GM20000 (cell line): ENCODE measurements at regions not wholly inside any gene's neighbourhood (a gene's known extent, or its start where the extent isn't known, plus 50 kb on each side); places are given as distances from the start of the nearest gene placed in this dataset.

Experiments used
- DNase-seq: peaks from one replicate; pipeline ENCODE4 v3.0.0; 2012; ENCODE audit warnings: low spot score
- TF ChIP-seq, protein P1 (sequence below): IDR thresholded peaks from 2 replicates; pipeline ENCODE4 v1.5.1; 2012; ENCODE audit warnings: mild to moderate bottlenecking, control low read depth; ENCODE audit errors: extremely low read depth, missing control alignments

DNA sequence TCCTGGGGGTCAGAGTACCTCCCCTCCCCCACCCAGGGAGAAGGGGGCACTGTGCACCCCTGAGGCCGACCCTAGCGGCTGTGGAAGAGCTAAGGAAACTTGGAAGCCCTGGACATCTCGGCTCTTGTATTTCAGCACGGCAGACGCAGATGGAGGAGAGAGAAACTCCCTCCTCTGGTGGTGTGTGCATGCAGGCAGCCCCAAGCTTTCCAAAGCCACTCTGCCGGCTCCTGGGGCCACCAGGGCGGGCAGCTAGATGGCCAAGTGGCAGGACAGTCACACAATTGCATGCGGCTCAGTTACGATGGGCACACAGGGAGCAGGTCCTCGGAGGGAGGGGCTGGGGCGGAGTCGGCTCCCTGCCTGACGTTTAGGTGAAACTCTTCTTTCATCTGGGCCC is 195.5 kb downstream of the RBFOX3 start:
- TF ChIP-seq, protein P1, sequence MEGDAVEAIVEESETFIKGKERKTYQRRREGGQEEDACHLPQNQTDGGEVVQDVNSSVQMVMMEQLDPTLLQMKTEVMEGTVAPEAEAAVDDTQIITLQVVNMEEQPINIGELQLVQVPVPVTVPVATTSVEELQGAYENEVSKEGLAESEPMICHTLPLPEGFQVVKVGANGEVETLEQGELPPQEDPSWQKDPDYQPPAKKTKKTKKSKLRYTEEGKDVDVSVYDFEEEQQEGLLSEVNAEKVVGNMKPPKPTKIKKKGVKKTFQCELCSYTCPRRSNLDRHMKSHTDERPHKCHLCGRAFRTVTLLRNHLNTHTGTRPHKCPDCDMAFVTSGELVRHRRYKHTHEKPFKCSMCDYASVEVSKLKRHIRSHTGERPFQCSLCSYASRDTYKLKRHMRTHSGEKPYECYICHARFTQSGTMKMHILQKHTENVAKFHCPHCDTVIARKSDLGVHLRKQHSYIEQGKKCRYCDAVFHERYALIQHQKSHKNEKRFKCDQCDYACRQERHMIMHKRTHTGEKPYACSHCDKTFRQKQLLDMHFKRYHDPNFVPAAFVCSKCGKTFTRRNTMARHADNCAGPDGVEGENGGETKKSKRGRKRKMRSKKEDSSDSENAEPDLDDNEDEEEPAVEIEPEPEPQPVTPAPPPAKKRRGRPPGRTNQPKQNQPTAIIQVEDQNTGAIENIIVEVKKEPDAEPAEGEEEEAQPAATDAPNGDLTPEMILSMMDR: no peak
- DNase-seq: no peak

DNA sequence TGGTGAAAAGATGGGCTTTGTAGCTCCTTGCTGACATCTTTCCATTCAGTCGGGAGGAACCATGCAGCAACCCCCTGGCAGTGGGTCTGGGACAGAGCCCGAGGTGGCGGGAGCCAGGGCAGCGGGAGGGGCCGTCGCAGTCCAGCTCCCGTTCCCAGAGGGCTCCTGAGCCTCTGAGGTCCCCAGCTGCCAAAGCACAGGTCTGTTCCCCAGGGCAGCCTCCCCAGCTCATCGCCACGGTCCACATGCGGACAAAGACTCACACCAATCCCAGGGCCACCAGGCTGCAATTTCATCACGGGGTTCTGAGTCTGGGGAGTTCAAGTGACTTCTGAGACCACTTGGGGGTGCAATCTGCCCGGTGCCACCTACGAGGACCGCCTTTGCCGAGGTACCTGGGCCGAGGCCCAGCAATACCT is 196.0 kb downstream of the RBFOX3 start:
- TF ChIP-seq, protein P1: no peak
- no peak for DNase-seq

DNA sequence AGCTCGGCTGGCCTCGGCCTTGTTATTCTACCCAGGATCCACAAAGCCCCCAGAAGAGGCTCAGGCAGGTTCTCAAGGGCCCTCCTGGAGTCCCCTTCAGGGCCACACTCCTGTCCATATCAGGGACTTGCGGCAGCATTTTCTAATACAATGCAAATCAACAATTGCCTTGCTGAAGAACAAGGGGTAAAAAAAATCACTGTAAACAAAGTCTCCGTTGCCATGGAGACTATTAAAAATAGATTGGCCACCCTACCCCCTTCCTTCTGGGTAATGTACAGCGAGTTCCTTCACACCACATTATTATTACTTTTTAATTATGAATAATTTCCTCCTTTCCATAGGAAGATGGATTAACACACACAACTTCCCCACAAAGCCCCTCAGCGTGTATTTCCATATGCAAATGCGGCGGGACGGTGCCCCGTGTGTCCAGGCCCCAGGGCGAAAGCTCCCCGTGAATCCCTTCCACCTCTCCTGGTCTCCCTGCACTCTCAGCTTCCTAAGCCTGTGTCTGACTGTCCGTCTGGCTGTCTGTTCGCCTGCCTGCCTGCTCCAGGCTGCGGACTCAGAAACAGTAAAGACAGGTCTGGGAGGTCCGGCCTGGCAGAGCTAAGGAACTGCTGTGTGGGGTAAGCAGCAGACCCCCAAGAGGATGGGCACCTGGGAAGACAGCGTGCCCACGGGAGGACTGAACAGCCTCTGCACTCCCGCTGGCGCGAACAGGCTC is 196.6 kb downstream of the RBFOX3 start:
- no peak for DNase-seq
- TF ChIP-seq, protein P1: no peak

DNA sequence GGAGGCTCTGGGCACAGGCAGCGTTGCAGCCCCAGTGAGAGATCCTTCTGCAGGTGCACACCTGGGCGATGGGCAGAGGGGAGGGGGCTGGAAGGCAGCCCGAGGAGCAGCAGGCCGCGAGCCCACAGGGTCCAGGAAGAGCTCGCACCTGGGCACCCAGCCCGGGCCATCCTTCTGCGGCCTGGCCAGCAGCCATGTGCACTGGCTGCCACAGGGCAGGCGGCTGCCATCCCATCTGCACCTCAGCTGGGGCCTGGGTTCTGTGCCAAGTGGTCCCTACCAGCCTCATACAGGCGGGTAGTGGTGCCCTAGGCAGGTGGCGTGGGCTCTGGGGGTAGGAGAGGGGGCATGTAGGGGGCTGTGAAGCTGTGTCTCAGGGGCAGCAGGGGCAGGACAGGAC is 197.2 kb downstream of the RBFOX3 start:
- TF ChIP-seq, protein P1: no peak
- DNase-seq: no peak

DNA sequence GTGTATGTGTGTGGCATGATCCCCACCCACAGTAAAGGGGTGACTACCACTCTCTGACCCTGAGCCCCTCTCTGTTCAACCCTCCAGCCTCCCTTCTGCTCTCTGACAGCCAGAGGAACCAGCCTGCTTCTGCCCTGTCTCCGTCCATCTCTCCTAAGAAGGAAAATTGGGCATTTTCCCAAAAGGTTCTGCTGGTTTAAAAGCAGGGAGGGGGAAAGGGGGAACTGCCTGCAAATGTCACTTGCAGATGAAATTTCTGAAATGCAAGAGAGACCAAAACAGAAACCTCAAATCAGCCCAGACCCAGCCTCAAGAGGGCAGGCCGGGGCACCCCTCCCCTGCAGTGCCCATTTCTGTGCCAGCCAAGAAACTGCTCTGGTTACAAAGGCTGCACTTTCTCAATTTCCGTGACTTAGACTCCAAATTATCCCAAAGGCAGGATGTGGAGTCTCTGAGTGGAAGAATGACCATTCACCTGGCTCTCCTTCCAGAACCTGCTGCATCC is 197.9 kb downstream of the RBFOX3 start:
- TF ChIP-seq, protein P1: no peak
- DNase-seq: no peak

DNA sequence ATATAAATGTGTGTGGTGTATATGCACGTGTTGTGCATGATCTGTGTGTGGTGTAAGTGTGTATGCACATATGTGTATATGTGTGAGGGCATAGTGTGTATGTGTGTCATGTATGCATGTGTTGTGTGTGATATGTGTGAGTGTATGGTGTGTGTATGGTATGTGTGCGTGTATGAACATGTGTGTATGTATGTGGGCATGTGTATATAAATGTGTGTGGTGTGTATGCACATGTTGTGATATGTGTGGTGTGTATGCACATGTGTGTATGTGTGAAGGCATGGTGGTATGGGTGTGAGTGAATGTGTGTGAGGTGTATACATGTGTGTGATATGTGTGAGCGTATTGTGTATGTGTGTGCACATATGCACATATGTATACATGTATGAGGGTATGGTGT is 198.7 kb downstream of the RBFOX3 start:
- TF ChIP-seq, protein P1: no peak
- DNase-seq: no peak

DNA sequence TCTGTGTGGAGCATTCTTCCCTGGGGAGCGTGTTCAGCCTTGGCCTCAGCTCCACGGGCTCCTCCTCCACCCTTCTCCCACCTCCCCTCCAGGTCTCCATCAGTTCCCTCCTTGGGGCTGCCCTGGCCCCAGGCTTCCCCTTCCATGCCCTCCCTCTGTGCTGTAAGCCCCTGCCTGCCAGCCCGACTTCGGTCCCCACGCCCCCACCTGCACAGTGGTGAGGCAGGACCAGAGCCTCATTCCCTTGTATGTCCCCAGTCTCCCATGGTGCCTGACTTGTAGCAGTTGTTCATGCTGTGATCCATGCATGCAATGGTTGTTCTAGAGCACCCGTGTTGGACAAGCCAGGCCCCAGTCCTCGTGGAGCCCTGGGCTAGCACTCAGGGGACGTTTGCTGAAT is 199.4 kb downstream of the RBFOX3 start:
- TF ChIP-seq, protein P1: no peak
- no peak for DNase-seq
